NCI-H460 (cell line): ENCODE measurements at regions not wholly inside any gene's neighbourhood (a gene's known extent, or its start where the extent isn't known, plus 50 kb on each side); places are given as distances from the start of the nearest gene placed in this dataset.
"Not testable (repeated sequence)": the region's sequence is repeated elsewhere in the genome, so short reads cannot be mapped to it uniquely, and the experiment has no call there.

Experiments used
- DNase-seq: peaks from one replicate; pipeline ENCODE4 v3.0.0-alpha.2; 2016; ENCODE audit warnings: low read depth; ENCODE audit errors: extremely low read depth

- not testable (repeated sequence) for DNase-seq
Measured at GRCh38 chr10:118834370-118834769, 79.6 kb upstream of the CACUL1 start.

- no peak for DNase-seq
Measured at GRCh38 chr10:118835682-118836326, 81.0 kb upstream of the CACUL1 start.

DNA sequence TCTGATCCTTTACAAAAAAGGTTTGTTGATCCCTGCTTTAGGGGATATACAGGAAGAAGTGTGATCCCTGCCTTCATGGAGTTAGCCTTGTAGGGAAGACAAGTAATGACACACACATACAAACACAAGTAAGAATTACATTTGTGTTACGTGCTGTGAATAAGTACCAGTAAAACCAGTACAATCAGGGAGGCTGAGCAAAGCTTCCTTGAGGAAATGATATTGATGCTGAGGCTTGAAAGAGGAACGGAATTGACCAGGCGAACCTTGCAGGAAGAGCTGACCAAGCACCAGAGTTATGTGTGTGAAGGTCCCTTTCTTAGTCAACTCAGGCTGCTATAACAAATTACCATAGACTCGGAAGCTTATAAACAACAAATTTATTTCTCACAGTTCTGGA, 83.6 kb upstream of the CACUL1 start:
- DNase-seq: no peak

- DNase-seq: no peak
Measured at GRCh38 chr10:118839348-118839747, 84.6 kb upstream of the CACUL1 start.

DNA sequence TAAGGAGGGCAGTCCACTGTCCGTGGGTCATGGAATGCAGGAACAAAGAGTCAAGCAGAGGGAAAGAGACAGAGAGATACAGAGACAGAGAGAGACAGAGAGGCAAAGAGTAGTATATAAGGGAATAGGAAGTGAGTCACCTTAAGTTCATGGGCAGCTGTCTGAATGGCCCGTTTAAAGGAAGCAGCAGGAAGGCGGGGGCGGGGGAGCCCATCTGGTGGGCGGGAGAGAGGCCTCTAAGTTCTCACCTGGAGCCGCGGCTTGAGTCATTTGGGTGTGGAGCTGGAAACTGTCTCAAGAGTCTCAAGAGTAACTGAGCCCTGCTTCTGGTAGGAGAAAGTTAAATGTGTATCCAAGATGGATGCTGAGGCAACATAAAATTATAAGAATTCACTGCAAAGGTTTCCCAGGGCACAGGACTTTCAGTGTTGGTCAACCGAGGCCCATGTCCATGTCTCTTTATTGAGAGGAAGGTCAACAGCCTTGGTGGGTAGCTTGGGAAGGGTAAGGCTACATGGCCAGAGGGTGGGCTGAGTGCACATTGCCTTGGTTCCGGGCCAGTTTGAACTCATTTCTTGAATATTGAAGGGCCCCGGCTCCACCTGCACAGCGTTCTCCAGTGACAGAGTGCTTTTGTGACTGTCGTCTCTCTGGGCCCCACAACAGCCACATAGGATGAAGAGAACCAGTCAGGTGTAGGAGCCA, 85.5 kb upstream of the CACUL1 start:
- DNase-seq: no peak

DNA sequence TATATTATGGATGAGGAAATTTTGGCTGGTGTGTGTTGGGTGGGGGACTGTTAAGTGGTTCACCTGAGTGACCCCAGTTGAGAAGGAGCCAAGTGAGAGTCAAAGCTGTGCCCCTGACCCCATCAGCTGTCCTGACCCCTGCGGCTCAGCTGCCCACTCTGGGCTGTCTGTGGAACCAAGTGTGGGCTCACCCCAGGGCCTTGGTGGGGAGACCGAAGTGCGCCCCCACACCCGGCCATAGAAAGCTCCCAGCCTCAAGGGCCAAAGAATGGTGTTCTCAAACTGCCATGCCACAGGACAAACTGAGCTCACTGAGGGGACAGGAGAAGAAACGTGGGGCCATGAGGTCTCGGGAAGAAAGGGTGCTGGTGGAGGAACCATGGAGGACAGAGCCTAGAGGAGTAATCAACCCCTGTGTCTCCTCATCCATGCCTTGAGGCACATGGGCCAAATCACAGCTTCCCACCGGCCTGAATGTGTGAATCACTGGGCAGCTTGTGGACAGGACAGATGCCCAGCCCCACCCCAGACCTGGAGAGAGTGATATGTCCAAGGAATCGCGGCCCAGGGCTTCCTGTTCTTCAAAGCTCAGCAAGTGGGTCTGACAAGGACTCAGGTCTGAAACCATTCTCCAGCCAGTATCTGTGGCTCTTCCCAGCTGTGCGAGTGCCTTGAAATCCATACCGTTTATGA, 86.2 kb upstream of the CACUL1 start:
- DNase-seq: no peak

DNA sequence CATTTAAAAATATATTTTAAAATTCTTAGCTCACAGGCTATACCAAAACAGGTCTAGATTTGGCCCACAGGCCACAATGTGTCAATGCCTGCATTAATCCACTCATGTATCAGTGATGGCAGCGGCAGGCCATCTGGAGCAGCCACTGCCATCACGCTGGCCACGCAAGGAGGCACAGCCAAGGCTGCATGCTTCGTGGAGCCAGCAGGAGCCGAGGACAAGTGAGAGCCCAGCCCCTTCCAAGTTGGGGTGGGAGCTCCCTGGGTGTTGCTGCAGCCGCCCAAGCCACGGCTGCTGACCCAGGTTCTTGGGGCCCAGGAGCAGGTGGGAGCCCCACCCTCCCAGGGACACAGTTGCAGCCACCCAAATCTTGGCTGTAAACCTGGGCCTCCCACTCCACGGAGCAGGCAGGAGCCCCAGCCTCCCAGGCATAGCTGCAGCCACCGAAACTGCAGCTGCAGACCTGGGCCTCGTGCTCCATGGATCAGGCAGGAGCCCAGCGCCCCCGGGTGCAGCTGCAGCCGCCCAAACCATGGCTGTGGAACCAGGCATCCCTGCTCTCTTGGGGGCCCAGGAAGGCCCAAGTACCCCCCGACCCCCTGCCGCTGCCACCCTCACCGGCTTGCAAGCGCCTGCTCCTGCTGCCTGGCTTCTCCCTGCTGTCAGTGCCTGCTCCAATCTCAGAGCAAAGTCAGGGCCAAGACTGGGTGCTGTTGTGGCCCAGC, 87.3 kb upstream of the CACUL1 start:
- no peak for DNase-seq

DNA sequence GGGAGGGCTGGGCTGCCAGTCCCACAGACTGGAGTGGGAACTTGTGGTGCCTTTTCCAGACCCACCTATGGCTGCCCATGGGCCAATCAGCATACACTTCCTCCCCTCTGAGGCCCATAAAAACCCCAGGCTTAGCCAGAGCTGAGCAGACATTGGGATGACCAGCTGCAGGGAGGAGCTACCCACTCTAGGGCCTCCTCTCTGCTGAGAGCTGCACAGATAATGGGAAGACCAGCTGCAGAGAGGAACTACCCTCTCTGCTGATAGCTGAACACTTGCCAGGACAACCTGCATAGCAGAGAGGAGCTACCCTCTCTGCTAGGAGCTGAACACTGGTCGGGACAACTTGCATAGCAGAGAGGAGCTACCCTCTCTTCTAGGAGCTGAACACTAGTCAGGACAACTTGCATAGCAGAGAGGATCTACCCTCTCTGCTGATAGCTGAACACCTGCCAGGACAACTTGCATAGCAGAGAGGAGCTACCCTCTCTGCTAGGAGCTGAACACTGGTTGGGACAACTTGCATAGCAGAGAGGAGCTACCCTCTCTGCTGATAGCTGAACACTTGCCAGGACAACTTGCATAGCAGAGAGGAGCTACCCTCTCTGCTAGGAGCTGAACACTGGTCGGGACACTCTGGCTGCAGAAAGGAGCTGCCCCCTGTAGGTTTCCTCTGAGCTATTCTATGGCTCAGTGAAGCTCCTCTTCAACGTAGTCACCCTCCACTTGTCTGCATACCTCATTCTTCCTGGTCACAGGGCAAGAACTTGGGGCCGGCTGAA, 88.3 kb upstream of the CACUL1 start:
- DNase-seq: no peak

DNA sequence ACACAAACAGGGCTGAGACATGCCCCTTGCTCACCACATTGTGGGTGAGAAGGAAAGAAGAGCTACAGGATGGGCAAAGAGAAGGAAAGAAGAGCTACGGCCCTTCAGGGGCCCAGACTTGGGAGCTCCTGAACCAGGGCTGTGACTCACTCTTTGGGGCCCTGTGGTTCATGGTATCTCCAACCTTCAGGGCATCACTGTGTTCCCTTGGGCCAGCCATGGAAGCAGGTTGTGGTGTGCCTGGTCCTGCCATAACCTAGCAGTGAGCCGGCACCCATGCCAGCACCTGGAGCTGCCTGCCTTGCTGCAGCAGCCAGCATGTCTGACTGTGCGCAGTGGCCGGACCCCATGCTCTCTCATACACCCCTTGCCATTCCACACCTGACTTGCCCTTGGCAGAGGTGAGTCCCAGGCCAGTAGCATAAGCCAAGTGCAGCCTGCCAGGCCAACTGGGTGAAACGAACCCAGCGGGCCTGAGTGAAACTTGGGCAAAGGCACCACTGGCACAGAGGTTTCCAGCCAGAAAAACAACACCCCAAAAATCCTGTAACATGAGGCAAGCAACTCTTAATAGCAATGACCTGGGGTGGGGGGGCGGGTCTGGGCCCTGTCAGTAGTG, 89.0 kb upstream of the CACUL1 start:
- DNase-seq: no peak

GRCh38 chr10:118844731-118845521, 90.2 kb upstream of the CACUL1 start:
- DNase-seq: no peak

DNA sequence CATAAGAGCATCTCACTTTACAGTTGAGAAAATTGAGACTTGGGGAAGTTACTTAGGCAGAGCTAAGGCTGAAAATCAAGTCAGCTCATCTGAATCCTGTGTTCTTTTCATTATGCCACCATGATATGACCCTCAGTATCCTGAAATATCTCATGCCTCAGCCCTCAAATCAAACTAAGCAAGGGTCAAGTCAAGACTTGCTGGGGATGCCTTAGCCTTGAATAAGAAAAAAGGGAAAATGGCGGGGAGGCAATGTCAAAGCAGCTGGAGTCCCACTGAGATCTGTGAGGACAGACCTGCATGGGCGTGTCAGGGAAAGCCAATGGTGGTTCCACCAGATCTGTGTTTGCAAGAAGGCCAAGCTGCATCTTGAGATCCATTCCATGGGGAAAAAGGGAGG, 91.0 kb upstream of the CACUL1 start:
- DNase-seq: no peak

DNA sequence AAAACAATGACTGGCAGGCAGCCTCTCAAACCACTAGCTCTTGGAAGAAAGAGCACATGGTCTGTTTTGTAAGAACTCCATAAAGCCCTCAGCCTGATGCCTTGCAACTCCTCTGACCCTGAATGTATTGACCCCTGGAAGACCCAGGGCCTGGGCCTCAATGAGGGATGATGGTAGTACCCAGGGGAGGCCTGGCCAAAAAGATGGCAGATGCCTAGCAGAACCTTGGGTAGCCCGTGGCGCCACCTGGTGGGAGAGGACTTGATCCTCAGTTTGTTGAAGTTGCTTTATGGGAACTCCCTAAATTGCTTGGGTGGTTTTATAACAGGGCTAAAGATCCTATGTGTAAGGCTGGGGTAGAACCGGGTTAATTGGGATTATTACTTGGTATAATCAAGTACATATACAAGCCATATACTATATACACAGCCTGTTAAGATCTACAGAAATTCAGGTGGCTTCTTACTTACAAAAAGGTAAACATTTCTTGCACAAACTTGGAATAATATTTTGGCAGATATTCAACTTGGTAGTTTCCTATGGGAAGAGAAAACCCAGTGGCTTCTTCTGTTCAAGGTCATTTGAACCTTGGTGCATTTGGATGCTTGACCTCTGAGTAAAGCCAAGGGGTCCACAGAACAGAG, 95.8 kb upstream of the CACUL1 start:
- DNase-seq: peak; percentile 46

GRCh38 chr10:118851062-118852035, 96.6 kb upstream of the CACUL1 start:
- no peak for DNase-seq

- no peak for DNase-seq
Measured at GRCh38 chr10:118853916-118854315, 99.1 kb upstream of the CACUL1 start.

- DNase-seq: no peak
Measured at GRCh38 chr10:118856106-118856505, 101.3 kb upstream of the CACUL1 start.

DNA sequence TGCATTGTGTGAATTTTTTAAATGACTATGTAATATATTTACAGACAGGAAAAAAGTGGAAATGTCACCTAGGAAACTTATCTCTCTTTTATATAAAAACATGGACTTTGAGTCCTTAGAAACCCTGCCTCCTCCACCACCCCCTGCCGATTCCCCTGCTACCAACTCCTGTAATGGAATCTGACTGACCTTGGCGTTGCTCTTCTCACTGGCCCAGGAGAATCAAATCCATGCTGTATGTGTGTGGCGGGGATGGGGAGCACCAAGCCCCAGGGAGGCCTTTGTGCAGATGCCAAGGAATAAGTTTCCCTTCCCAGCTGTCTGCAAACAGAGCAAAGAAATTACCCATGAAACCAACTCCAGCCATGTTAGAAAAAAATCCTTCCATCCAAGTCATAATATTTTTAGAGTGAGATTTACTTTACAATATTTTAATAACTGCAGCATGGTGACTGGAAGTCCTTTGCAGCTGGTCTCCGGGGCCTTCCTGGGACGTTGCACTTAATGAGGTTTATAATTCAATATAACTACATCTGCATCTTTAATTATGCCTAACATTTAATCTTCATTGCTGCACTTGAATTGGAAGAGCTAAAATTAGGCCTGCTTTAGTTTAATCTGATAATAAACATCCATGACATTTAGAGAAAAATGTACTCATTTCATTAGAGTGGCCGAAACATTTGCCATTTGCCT, 111.4 kb upstream of the CACUL1 start:
- DNase-seq: no peak

GRCh38 chr10:118867768-118868167, 113.0 kb upstream of the CACUL1 start:
- no peak for DNase-seq
